Fibroblast of the aortic adventitia (primary cell): ENCODE measurements at regions not wholly inside any gene's neighbourhood (a gene's known extent, or its start where the extent isn't known, plus 50 kb on each side); places are given as distances from the start of the nearest gene placed in this dataset.
A peak's percentile ranks its signal among the peaks of the same experiment; 100 is the strongest.

Source experiments
- DNase-seq: peaks from one replicate; pipeline ENCODE4 v3.0.0-alpha.2; 2010; ENCODE audit warnings: low read depth
- H3K4me3 ChIP-seq: 2 replicates; pipeline ENCODE4 v1.5.1; 2011; ENCODE audit warnings: low read depth, mild to moderate bottlenecking, control low read depth, low read length, moderate library complexity
- CTCF ChIP-seq: IDR thresholded peaks from 2 replicates; pipeline ENCODE4 v1.5.1; 2011; ENCODE audit warnings: mild to moderate bottlenecking, low read length, control low read depth, inconsistent platforms; ENCODE audit not compliant: insufficient read depth

GRCh38 chr10:3511483-3511882 lies 273.5 kb downstream of the KLF6 start:
- TF ChIP-seq CTCF = no peak
- H3K4me3 ChIP-seq = no peak overlapping the region
- DNase-seq = no peak

- no peak for DNase-seq
- no peak overlapping the region for H3K4me3 ChIP-seq
- TF ChIP-seq CTCF = no peak
Observed at GRCh38 chr10:3510741-3511140, 274.3 kb downstream of the KLF6 start.

- TF ChIP-seq CTCF = no peak
Observed at GRCh38 chr10:3509355-3509754, 275.7 kb downstream of the KLF6 start.

GRCh38 chr10:3503299-3503698 lies 281.7 kb downstream of the KLF6 start:
- no peak for DNase-seq
- no peak for TF ChIP-seq CTCF
- no peak overlapping the region for H3K4me3 ChIP-seq

More at GRCh38 chr10:3509355-3509754, 275.7 kb downstream of the KLF6 start:
- H3K4me3 ChIP-seq = no peak overlapping the region
- no peak for DNase-seq

- no peak overlapping the region for H3K4me3 ChIP-seq
- DNase-seq = no peak
- TF ChIP-seq CTCF = no peak
Observed at GRCh38 chr10:3502673-3503072, 282.3 kb downstream of the KLF6 start.

GRCh38 chr10:3500408-3500856 lies 284.6 kb downstream of the KLF6 start:
- H3K4me3 ChIP-seq = no peak overlapping the region
- DNase-seq = peak; percentile 99

More at GRCh38 chr10:3500408-3500856, 284.6 kb downstream of the KLF6 start:
- TF ChIP-seq CTCF = no peak
